ENCODE measurements at regions not wholly inside any gene's neighbourhood (a gene's known extent, or its start where the extent isn't known, plus 50 kb on each side); places are given as distances from the start of the nearest gene placed in this dataset.

DNA sequence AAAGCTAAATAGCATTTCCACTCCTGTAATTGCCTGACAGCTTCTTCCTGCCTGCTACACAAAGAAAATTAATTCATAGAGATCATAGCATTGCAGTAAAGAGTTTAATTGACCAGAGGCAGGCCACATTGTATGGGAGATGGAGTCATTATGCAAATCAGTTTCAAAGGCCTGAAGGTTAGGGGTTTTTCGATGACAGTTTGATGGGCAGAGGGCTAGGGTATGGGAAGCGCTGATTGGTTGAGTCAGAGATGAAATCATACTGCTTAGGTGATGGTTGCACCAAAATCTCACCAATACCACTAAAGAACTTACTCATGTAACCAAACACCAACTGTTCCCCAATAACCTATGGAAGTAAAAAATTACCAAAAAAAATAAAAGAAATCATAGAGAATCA is 599.0 kb downstream of the NUP35 start (continued):
- TF ChIP-seq, protein P1, sequence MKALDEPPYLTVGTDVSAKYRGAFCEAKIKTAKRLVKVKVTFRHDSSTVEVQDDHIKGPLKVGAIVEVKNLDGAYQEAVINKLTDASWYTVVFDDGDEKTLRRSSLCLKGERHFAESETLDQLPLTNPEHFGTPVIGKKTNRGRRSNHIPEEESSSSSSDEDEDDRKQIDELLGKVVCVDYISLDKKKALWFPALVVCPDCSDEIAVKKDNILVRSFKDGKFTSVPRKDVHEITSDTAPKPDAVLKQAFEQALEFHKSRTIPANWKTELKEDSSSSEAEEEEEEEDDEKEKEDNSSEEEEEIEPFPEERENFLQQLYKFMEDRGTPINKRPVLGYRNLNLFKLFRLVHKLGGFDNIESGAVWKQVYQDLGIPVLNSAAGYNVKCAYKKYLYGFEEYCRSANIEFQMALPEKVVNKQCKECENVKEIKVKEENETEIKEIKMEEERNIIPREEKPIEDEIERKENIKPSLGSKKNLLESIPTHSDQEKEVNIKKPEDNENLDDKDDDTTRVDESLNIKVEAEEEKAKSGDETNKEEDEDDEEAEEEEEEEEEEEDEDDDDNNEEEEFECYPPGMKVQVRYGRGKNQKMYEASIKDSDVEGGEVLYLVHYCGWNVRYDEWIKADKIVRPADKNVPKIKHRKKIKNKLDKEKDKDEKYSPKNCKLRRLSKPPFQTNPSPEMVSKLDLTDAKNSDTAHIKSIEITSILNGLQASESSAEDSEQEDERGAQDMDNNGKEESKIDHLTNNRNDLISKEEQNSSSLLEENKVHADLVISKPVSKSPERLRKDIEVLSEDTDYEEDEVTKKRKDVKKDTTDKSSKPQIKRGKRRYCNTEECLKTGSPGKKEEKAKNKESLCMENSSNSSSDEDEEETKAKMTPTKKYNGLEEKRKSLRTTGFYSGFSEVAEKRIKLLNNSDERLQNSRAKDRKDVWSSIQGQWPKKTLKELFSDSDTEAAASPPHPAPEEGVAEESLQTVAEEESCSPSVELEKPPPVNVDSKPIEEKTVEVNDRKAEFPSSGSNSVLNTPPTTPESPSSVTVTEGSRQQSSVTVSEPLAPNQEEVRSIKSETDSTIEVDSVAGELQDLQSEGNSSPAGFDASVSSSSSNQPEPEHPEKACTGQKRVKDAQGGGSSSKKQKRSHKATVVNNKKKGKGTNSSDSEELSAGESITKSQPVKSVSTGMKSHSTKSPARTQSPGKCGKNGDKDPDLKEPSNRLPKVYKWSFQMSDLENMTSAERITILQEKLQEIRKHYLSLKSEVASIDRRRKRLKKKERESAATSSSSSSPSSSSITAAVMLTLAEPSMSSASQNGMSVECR (CRISPR knock-in tag; IDR thresholded peaks at IDR 0.05): no peak
- TF ChIP-seq DDX20 (tag; IDR thresholded peaks at IDR 0.05; ENCODE audit: low read depth): no peak

DNA sequence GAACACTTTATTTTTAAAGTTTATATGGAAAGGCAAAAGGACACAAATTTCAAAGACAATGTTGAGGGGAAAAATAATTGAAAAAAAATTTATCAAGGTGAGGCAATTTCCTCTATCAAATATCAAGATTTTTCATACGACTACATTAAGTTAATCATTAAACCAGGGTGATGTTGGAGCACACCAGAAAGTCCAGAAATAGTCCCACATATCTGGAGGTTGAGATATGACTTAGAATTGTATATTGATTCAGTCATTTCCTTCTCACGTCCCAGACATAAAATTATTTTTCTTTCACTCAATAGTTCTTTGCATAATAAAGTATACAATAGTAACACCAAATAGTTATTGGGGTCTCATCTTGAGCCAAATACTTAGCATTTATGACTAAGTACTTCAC is 605.1 kb downstream of the NUP35 start:
- Histone ChIP-seq H3K79me2 (ENCODE audit: control insufficient read depth, insufficient read depth, low read length) (no peaks in the 10 kb centered on the region), H3K4me3 (no peak overlapping the region), H3K4me2 (ENCODE audit: insufficient read depth, low read length) (no peak overlapping the region), H3K9me1 (ENCODE audit: control insufficient read depth, insufficient read depth, low read length) (no peaks in the 10 kb centered on the region), H4K20me1 (replicated peaks; ENCODE audit: control insufficient read depth, insufficient read depth, low read length) (no peaks in the 10 kb centered on the region), H3K36me3 (ENCODE audit: control insufficient read depth, insufficient read depth, low read length) (no peaks in the 10 kb centered on the region), H3K27ac (ENCODE audit: extremely low read depth, low read depth, low read length) (no peak overlapping the region), H2AFZ (ENCODE audit: low read depth, low read length) (no peak overlapping the region), H3K9me3 (replicated peaks; ENCODE audit: control insufficient read depth, insufficient read depth, low read depth, low read length) (no peaks in the 10 kb centered on the region; the same call in 1 of the 2 replicates), H3K27me3 (ENCODE audit: control insufficient read depth in 2 of 2, insufficient read depth in 2 of 2, low read length in 2 of 2) (no peaks in the 10 kb centered on the region), H3K4me1 (replicated peaks in 1 of 2; ENCODE audit: control insufficient read depth in 2 of 2, insufficient read depth in 2 of 2, low read length in 2 of 2) (no peaks in the 10 kb centered on the region), H3K9ac (ENCODE audit: insufficient read depth in 1 of 2, low read depth in 2 of 2, low read length in 2 of 2) (no peak overlapping the region)
- CTCF ChIA-PET (ENCODE audit: low intra/inter-chr PET ratio): no interaction called here
- intact Hi-C loops (cut with micrococcal nuclease): no loop called here
- ATAC-seq (no peak), DNase-seq (ENCODE audit: extremely low read depth in 1 of 4, low spot score in 3 of 4) (no peak), FAIRE-seq (no peak)
- BruUV-seq (replicated peaks): no TSS peak
- in situ Hi-C loops (cut with MboI): no loop called here
- POLR2A ChIA-PET: no interaction called here
- 0% methylated on average over 2 of the region's 2 CpGs for WGBS (ENCODE audit: insufficient coverage, low coverage, missing lambda C conversion rate)
- TF ChIP-seq FOXJ2 (tag; IDR thresholded peaks at IDR 0.05) (no peak), ZKSCAN3 (CRISPR knock-in tag; IDR thresholded peaks at IDR 0.05) (no peak), KLF10 (CRISPR knock-in tag; IDR thresholded peaks at IDR 0.05) (no peak), DDX20 (tag; IDR thresholded peaks at IDR 0.05; ENCODE audit: low read depth) (no peak), HLTF (IDR thresholded peaks at IDR 0.05) (no peak), NUFIP1 (IDR thresholded peaks at IDR 0.05; ENCODE audit: partially characterized antibody) (no peak), TAF7 (tag; IDR thresholded peaks at IDR 0.05) (no peak), GATAD2A (IDR thresholded peaks at IDR 0.05) (no peak), ATF1 (CRISPR knock-in tag; IDR thresholded peaks at IDR 0.05) (no peak), ATF1 (tag; IDR thresholded peaks at IDR 0.05) (no peak), PML (IDR thresholded peaks at IDR 0.05; ENCODE audit: low read length) (no peak), HMG20B (CRISPR knock-in tag; IDR thresholded peaks at IDR 0.05) (no peak), NFXL1 (CRISPR knock-in tag; IDR thresholded peaks at IDR 0.05) (no peak)
- TF ChIP-seq, protein P2, sequence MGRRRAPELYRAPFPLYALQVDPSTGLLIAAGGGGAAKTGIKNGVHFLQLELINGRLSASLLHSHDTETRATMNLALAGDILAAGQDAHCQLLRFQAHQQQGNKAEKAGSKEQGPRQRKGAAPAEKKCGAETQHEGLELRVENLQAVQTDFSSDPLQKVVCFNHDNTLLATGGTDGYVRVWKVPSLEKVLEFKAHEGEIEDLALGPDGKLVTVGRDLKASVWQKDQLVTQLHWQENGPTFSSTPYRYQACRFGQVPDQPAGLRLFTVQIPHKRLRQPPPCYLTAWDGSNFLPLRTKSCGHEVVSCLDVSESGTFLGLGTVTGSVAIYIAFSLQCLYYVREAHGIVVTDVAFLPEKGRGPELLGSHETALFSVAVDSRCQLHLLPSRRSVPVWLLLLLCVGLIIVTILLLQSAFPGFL (CRISPR knock-in tag; IDR thresholded peaks at IDR 0.05): no peak
- TF ChIP-seq, protein P3, sequence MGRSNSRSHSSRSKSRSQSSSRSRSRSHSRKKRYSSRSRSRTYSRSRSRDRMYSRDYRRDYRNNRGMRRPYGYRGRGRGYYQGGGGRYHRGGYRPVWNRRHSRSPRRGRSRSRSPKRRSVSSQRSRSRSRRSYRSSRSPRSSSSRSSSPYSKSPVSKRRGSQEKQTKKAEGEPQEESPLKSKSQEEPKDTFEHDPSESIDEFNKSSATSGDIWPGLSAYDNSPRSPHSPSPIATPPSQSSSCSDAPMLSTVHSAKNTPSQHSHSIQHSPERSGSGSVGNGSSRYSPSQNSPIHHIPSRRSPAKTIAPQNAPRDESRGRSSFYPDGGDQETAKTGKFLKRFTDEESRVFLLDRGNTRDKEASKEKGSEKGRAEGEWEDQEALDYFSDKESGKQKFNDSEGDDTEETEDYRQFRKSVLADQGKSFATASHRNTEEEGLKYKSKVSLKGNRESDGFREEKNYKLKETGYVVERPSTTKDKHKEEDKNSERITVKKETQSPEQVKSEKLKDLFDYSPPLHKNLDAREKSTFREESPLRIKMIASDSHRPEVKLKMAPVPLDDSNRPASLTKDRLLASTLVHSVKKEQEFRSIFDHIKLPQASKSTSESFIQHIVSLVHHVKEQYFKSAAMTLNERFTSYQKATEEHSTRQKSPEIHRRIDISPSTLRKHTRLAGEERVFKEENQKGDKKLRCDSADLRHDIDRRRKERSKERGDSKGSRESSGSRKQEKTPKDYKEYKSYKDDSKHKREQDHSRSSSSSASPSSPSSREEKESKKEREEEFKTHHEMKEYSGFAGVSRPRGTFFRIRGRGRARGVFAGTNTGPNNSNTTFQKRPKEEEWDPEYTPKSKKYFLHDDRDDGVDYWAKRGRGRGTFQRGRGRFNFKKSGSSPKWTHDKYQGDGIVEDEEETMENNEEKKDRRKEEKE (IDR thresholded peaks at IDR 0.05; ENCODE audit: borderline replicate concordance in 1 of 2, control insufficient read depth in 1 of 2, low read depth in 2 of 2, low read length in 1 of 2): no peak
